IMR-90 (cell line): ENCODE measurements at regions not wholly inside any gene's neighbourhood (a gene's known extent, or its start where the extent isn't known, plus 50 kb on each side); places are given as distances from the start of the nearest gene placed in this dataset.

Source experiments
- ATAC-seq: fragments of 200-7000 bp; cut with Tn5 transposase; 2 replicates; pipeline ENCODE4 v1.9.1; 2020; ENCODE audit warnings: low read depth, mild to moderate bottlenecking, moderate library complexity
- BruUV-seq: library from RNA; stranded (reverse); fragments of 400-500 nt; replicated peaks from 2 replicates; lab custom pipeline; 2021; lab: Mats Ljungman, UMichigan
- CTCF ChIA-PET: fragments of 300-600 bp; formaldehyde crosslinking; extraction: SDS; loops from one replicate; lab custom pipeline; 2021; ENCODE audit warnings: antibody characterized with exemption; lab: Yijun Ruan, JAX
- POLR2A ChIA-PET: fragments of 300-600 bp; sonication (Branson Sonifier 250); formaldehyde crosslinking; loops from one replicate; lab custom pipeline; 2022; ENCODE audit warnings: antibody characterized with exemption; ENCODE audit not compliant: unreplicated experiment; lab: Charles Lee
- DNase-seq: peaks from one replicate; pipeline ENCODE4 v3.0.0; 2013
- H2AFZ ChIP-seq: replicated peaks from 2 replicates; pipeline ENCODE3; 2013; ENCODE audit warnings: low read length, mild to moderate bottlenecking; ENCODE audit not compliant: poor library complexity
- H2AK5ac ChIP-seq: 2 replicates; pipeline ENCODE4 v1.6.1; 2013; ENCODE audit warnings: low read depth, low read length, inconsistent platforms
- H2AK9ac ChIP-seq: replicated peaks from 2 replicates; pipeline ENCODE3; 2013; ENCODE audit warnings: mild to moderate bottlenecking, low read depth, low read length, moderate library complexity; ENCODE audit not compliant: poor library complexity
- H2BK120ac ChIP-seq: 2 replicates; pipeline ENCODE4 v1.6.1; 2013; ENCODE audit warnings: low read depth, low read length, inconsistent platforms
- H2BK15ac ChIP-seq: 3 replicates; pipeline ENCODE4 v1.6.1; 2013; ENCODE audit warnings: low read depth, low read length, inconsistent platforms
- H2BK20ac ChIP-seq: 2 replicates; pipeline ENCODE4 v1.6.1; 2013; ENCODE audit warnings: low read depth, mild to moderate bottlenecking, inconsistent platforms, low read length, moderate library complexity
- H2BK5ac ChIP-seq: 2 replicates; pipeline ENCODE4 v1.6.1; 2013; ENCODE audit warnings: mild to moderate bottlenecking, low read depth, low read length, inconsistent platforms; ENCODE audit not compliant: poor library complexity, severe bottlenecking
- H3K14ac ChIP-seq: replicated peaks from 2 replicates; pipeline ENCODE4 v1.6.1; 2013; ENCODE audit warnings: low read depth, low read length, inconsistent platforms
- H3K18ac ChIP-seq: 2 replicates; pipeline ENCODE4 v1.6.1; 2013; ENCODE audit warnings: low read depth, low read length, control low read depth
- H3K23ac ChIP-seq: 2 replicates; pipeline ENCODE4 v1.6.1; 2013; ENCODE audit warnings: low read depth, low read length, inconsistent platforms
- H3K27ac ChIP-seq: 2 replicates; pipeline ENCODE4 v1.5.1; 2013; ENCODE audit warnings: mild to moderate bottlenecking, control low read depth, low read length; ENCODE audit not compliant: insufficient read depth
- H3K27me3 ChIP-seq: 2 replicates; pipeline ENCODE4 v1.6.1; 2013; ENCODE audit warnings: low read length; ENCODE audit not compliant: control insufficient read depth, insufficient read depth
- H3K36me3 ChIP-seq: 2 replicates; pipeline ENCODE4 v1.6.1; 2013; ENCODE audit warnings: low read length, mixed read lengths; ENCODE audit not compliant: control insufficient read depth, insufficient read depth
- H3K4ac ChIP-seq: 2 replicates; pipeline ENCODE4 v1.6.1; 2013; ENCODE audit warnings: low read depth, low read length, inconsistent platforms
- H3K4me1 ChIP-seq: 2 replicates; pipeline ENCODE4 v1.6.1; 2013; ENCODE audit warnings: low read length, mixed read lengths; ENCODE audit not compliant: control insufficient read depth, insufficient read depth
- H3K4me2 ChIP-seq: 2 replicates; pipeline ENCODE4 v1.6.1; 2013; ENCODE audit warnings: low read depth, mild to moderate bottlenecking, control low read depth, low read length, moderate library complexity
- H3K4me3 ChIP-seq: 2 replicates; pipeline ENCODE4 v1.5.1; 2013; ENCODE audit warnings: low read depth, mild to moderate bottlenecking, control low read depth, low read length, moderate library complexity; ENCODE audit not compliant: insufficient read depth
- H3K56ac ChIP-seq: 2 replicates; pipeline ENCODE4 v1.6.1; 2013; ENCODE audit warnings: low read length, inconsistent platforms; ENCODE audit not compliant: insufficient read depth; ENCODE audit errors: extremely low read depth
- H3K79me1 ChIP-seq, 2 experiments: 2 replicates each; pipeline ENCODE4 v1.6.1; 2013; ENCODE audit warnings: low read length in 2 of 2, inconsistent platforms in 1 of 2, low read depth in 1 of 2
- H3K9ac ChIP-seq: 2 replicates; pipeline ENCODE4 v1.6.1; 2013; ENCODE audit warnings: low read depth, low read length, control low read depth
- H3K9me1 ChIP-seq: 2 replicates; pipeline ENCODE4 v1.6.1; 2013; ENCODE audit warnings: low read length, inconsistent platforms; ENCODE audit not compliant: insufficient read depth
- H3K9me3 ChIP-seq: 2 replicates; pipeline ENCODE4 v1.6.1; 2013; ENCODE audit warnings: low read length; ENCODE audit not compliant: control insufficient read depth, insufficient read depth
- H4K20me1 ChIP-seq: 2 replicates; pipeline ENCODE4 v1.6.1; 2013; ENCODE audit warnings: low read length, inconsistent platforms; ENCODE audit not compliant: insufficient read depth
- H4K5ac ChIP-seq: 2 replicates; pipeline ENCODE4 v1.6.1; 2013; ENCODE audit warnings: mild to moderate bottlenecking, low read depth, low read length, control low read depth
- H4K8ac ChIP-seq, 2 experiments: 2 replicates each; pipeline ENCODE4 v1.6.1; 2013; ENCODE audit warnings: low read depth in 2 of 2, low read length in 2 of 2, control low read depth in 1 of 2, inconsistent platforms in 1 of 2
- H4K91ac ChIP-seq: 2 replicates; pipeline ENCODE4 v1.6.1; 2013; ENCODE audit warnings: low read depth, low read length, inconsistent platforms; ENCODE audit not compliant: insufficient read depth
- BHLHE40 ChIP-seq: fragments of 150-350 bp; IDR thresholded peaks from 2 replicates; pipeline ENCODE4 v1.6.1; 2016; ENCODE audit warnings: mild to moderate bottlenecking, low read depth, low read length
- CEBPB ChIP-seq: IDR thresholded peaks from 2 replicates; pipeline ENCODE4 v1.6.1; 2012; ENCODE audit warnings: low read depth, low read length, improper control_type of control experiment
- CHD1 ChIP-seq: IDR thresholded peaks from 2 replicates; pipeline ENCODE4 v1.6.1; 2012; ENCODE audit warnings: low read depth, low read length, improper control_type of control experiment
- MAFK ChIP-seq: IDR thresholded peaks from 2 replicates; pipeline ENCODE4 v1.6.1; 2012; ENCODE audit warnings: low read depth, low read length, improper control_type of control experiment
- MAZ ChIP-seq: IDR thresholded peaks from 2 replicates; pipeline ENCODE4 v1.6.1; 2012; ENCODE audit warnings: low read depth, mild to moderate bottlenecking, low read length, improper control_type of control experiment, moderate library complexity, borderline replicate concordance
- MXI1 ChIP-seq: IDR thresholded peaks from 2 replicates; pipeline ENCODE4 v1.6.1; 2012; ENCODE audit warnings: low read depth, mild to moderate bottlenecking, low read length, moderate library complexity, borderline replicate concordance
- POLR2A ChIP-seq: IDR thresholded peaks from 2 replicates; pipeline ENCODE4 v1.6.1; 2012; ENCODE audit warnings: mild to moderate bottlenecking, low read depth, low read length
- RCOR1 ChIP-seq: IDR thresholded peaks from 2 replicates; pipeline ENCODE4 v1.6.1; 2012; ENCODE audit warnings: mild to moderate bottlenecking, low read length, improper control_type of control experiment; ENCODE audit not compliant: insufficient replicate concordance
- RFX5 ChIP-seq: IDR thresholded peaks from 2 replicates; pipeline ENCODE4 v1.8.0; 2012; ENCODE audit warnings: low read depth, mild to moderate bottlenecking, low read length, moderate library complexity
- SMC3 ChIP-seq: fragments of 150-350 bp; IDR thresholded peaks from 2 replicates; pipeline ENCODE4 v1.6.1; 2016; ENCODE audit warnings: low read depth, mild to moderate bottlenecking, antibody characterized with exemption, low read length, moderate library complexity
- WGBS, 2 experiments: methylation state at CpG; one replicate each; pipeline versions ENCODE4 v1.1.5 to v1.1.7; 2013; ENCODE audit warnings: missing lambda C conversion rate in 2 of 2; ENCODE audit not compliant: insufficient read length in 1 of 2; ENCODE audit errors: extremely low coverage in 2 of 2; 5-methylcytosine and 5-hydroxymethylcytosine counted together
- dilution Hi-C: fragments of 300-500 bp; cut with HindIII; formaldehyde crosslinking; loops from one replicate; pipeline ENCODE4 v1.14.3; 2018; ENCODE audit warnings: low sequenced_read_pairs; ENCODE audit not compliant: unreplicated experiment
- in situ Hi-C: fragments of 300-500 bp; cut with MboI; formaldehyde crosslinking; loops from 3 replicates; pipeline ENCODE4 v1.14.3; 2019; ENCODE audit warnings: low sequenced_read_pairs, inconsistent platforms, mixed read lengths
- intact Hi-C: fragments of 100-400 bp; cut with micrococcal nuclease; formaldehyde crosslinking; loops from 2 replicates; pipeline ENCODE4 v1.10.0; 2022
- TF ChIP-seq, protein P1 (sequence below): conservative IDR thresholded peaks from 2 replicates; pipeline ENCODE4 v1.5.1; 2012; ENCODE audit warnings: mild to moderate bottlenecking, low read depth, low read length, improper control_type of control experiment
- TF ChIP-seq, protein P2 (sequence below): fragments of 150-350 bp; IDR thresholded peaks from 2 replicates; pipeline ENCODE4 v1.6.1; 2017; ENCODE audit warnings: mild to moderate bottlenecking, antibody characterized with exemption, low read length, low read depth
- TF ChIP-seq, protein P3 (sequence below): fragments of 150-350 bp; IDR thresholded peaks from 2 replicates; pipeline ENCODE4 v1.6.1; 2016; ENCODE audit warnings: low read depth, mild to moderate bottlenecking, low read length, moderate library complexity, borderline replicate concordance

DNA sequence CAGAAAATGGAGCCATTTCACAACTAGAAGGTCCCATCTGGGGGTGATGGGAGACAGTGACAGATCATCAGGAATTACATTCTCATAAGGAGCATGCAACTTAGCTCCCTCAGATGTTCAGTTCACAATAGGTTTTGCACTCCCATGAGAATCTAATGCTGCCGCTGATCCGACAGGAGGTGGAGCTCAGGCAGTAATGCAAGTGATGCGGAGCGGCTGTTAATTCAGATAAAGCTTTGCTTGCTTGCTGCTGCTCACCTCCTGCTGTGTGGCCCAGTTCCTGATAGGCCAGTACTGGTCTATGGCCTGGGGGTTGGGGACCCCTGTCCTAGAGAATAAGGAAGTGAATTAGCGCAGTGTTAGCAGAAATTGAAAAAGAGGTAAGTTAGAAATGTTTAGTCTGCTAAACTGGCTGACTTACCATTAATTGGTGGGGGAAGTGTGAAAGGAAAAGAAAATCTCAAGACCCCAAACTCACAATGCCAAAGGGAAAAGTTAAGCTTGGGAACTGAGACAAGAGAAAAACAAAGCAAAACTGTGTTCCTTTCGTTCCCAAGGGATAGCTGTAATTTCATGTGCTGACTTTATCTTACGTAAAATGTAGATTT, 76.4 kb downstream of the LYZL2 start:
- dilution Hi-C loops = no loop called here
- WGBS, 2 experiments = no CpG with 5 or more reads among the region's 7 CpGs
- no peak for ATAC-seq

More for the DNA sequence above, 76.4 kb downstream of the LYZL2 start:
- Histone ChIP-seq H3K79me1 (no peaks in the 10 kb centered on the region), H3K56ac (no peak overlapping the region), H2BK120ac (no peak overlapping the region), H3K9me1 (0 out of 2 replicates have a peak, but pooled peaks cover 3% of the 10 kb centered on the region), H2AK5ac (no peak overlapping the region), H3K18ac (no peak overlapping the region), H2AK9ac (no peak overlapping the region), H2BK20ac (no peak overlapping the region), H4K20me1 (no peaks in the 10 kb centered on the region), H3K23ac (no peak overlapping the region), H2BK15ac (no peak overlapping the region), H3K9ac (no peak overlapping the region), H4K8ac (no peak overlapping the region), H3K14ac (no peak overlapping the region), H3K4me2 (no peak overlapping the region), H4K5ac (no peak overlapping the region), H3K27me3 (no peaks in the 10 kb centered on the region), H3K36me3 (no peaks in the 10 kb centered on the region), H3K4ac (no peak overlapping the region), H4K91ac (no peak overlapping the region), H3K9me3 (no peaks in the 10 kb centered on the region), H2BK5ac (no peak overlapping the region), H3K27ac (no peak overlapping the region), H3K4me1 (no peaks in the 10 kb centered on the region), H3K4me3 (no peak overlapping the region), H2AFZ (no peak overlapping the region)
- no peak for DNase-seq
- POLR2A ChIA-PET = no interaction called here
- CTCF ChIA-PET = interaction anchor here (0.6 kb wide), 1 partner anchor 127 kb away, joined by 3 read pairs; no protein-coding TSS in a partner anchor
- intact Hi-C loops = no loop called here
- TF ChIP-seq CHD1 = no peak
- no peak for TF ChIP-seq RCOR1
- TF ChIP-seq, protein P1, sequence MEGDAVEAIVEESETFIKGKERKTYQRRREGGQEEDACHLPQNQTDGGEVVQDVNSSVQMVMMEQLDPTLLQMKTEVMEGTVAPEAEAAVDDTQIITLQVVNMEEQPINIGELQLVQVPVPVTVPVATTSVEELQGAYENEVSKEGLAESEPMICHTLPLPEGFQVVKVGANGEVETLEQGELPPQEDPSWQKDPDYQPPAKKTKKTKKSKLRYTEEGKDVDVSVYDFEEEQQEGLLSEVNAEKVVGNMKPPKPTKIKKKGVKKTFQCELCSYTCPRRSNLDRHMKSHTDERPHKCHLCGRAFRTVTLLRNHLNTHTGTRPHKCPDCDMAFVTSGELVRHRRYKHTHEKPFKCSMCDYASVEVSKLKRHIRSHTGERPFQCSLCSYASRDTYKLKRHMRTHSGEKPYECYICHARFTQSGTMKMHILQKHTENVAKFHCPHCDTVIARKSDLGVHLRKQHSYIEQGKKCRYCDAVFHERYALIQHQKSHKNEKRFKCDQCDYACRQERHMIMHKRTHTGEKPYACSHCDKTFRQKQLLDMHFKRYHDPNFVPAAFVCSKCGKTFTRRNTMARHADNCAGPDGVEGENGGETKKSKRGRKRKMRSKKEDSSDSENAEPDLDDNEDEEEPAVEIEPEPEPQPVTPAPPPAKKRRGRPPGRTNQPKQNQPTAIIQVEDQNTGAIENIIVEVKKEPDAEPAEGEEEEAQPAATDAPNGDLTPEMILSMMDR = no peak
- no peak for TF ChIP-seq MXI1
- TF ChIP-seq MAFK = no peak
- TF ChIP-seq, protein P2, sequence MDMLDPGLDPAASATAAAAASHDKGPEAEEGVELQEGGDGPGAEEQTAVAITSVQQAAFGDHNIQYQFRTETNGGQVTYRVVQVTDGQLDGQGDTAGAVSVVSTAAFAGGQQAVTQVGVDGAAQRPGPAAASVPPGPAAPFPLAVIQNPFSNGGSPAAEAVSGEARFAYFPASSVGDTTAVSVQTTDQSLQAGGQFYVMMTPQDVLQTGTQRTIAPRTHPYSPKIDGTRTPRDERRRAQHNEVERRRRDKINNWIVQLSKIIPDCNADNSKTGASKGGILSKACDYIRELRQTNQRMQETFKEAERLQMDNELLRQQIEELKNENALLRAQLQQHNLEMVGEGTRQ = no peak
- TF ChIP-seq MAZ = no peak
- no peak for TF ChIP-seq SMC3
- TF ChIP-seq BHLHE40 = no peak
- TF ChIP-seq, protein P3, sequence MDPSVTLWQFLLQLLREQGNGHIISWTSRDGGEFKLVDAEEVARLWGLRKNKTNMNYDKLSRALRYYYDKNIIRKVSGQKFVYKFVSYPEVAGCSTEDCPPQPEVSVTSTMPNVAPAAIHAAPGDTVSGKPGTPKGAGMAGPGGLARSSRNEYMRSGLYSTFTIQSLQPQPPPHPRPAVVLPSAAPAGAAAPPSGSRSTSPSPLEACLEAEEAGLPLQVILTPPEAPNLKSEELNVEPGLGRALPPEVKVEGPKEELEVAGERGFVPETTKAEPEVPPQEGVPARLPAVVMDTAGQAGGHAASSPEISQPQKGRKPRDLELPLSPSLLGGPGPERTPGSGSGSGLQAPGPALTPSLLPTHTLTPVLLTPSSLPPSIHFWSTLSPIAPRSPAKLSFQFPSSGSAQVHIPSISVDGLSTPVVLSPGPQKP = no peak
- TF ChIP-seq POLR2A = no peak
- TF ChIP-seq CEBPB = no peak
- no peak for TF ChIP-seq RFX5
- in situ Hi-C loops = no loop called here
- no TSS peak for BruUV-seq
